ENCODE measurements at regions not wholly inside any gene's neighbourhood (a gene's known extent, or its start where the extent isn't known, plus 50 kb on each side); places are given as distances from the start of the nearest gene placed in this dataset.

GRCh38 chr1:157399343-157399983 lies 152.9 kb downstream of the FCRL5 start:
- no peak overlapping the region for H3K4me3 ChIP-seq (ENCODE audit: insufficient read depth, low read length)
- no peaks in the 10 kb centered on the region for H3K79me2 ChIP-seq (ENCODE audit: insufficient read depth, low read length)
- H3K36me3 ChIP-seq (ENCODE audit: insufficient read depth, low read length): no peaks in the 10 kb centered on the region
- no peak overlapping the region for H3K4me2 ChIP-seq (ENCODE audit: insufficient read depth, low read length)
- no peak overlapping the region for H3K27ac ChIP-seq (ENCODE audit: low read depth, low read length)
- DNase-seq (ENCODE audit: insufficient read length, low spot score, missing footprints): no peak
- no peaks in the 10 kb centered on the region for H4K20me1 ChIP-seq (ENCODE audit: insufficient read depth, low read length)
- no peak for TF ChIP-seq CTCF (IDR thresholded peaks at IDR 0.05; ENCODE audit: extremely low read depth, low read depth, low read length)
- no peak overlapping the region for H2AFZ ChIP-seq (ENCODE audit: low read length)
- no peaks in the 10 kb centered on the region for H3K9me3 ChIP-seq (ENCODE audit: low read depth, low read length)
- no peaks in the 10 kb centered on the region for H3K4me1 ChIP-seq (ENCODE audit: insufficient read depth, low read length)
- H3K27me3 ChIP-seq (ENCODE audit: insufficient read depth, low read length): no peaks in the 10 kb centered on the region

- peak overlapping the region; percentile 65 for H3K4me2 ChIP-seq (ENCODE audit: insufficient read depth, low read length)
Measured at GRCh38 chr1:157390651-157391050, 161.7 kb downstream of the FCRL5 start.

GRCh38 chr1:157388057-157388456 lies 164.3 kb downstream of the FCRL5 start:
- no peak overlapping the region for H3K4me3 ChIP-seq (ENCODE audit: insufficient read depth, low read length)
- H3K27me3 ChIP-seq (ENCODE audit: insufficient read depth, low read length): peaks cover 1% of the 10 kb centered on the region
- no peak overlapping the region for H3K4me2 ChIP-seq (ENCODE audit: insufficient read depth, low read length)
- no peaks in the 10 kb centered on the region for H3K36me3 ChIP-seq (ENCODE audit: insufficient read depth, low read length)
- no peak overlapping the region for H3K27ac ChIP-seq (ENCODE audit: low read depth, low read length)
- H3K79me2 ChIP-seq (ENCODE audit: insufficient read depth, low read length): no peaks in the 10 kb centered on the region
- H4K20me1 ChIP-seq (ENCODE audit: insufficient read depth, low read length): no peaks in the 10 kb centered on the region
- DNase-seq (ENCODE audit: insufficient read length, low spot score, missing footprints): no peak
- no peaks in the 10 kb centered on the region for H3K9me3 ChIP-seq (ENCODE audit: low read depth, low read length)
- no peak overlapping the region for H2AFZ ChIP-seq (ENCODE audit: low read length)
- peaks cover 17% of the 10 kb centered on the region for H3K4me1 ChIP-seq (ENCODE audit: insufficient read depth, low read length)
- no peak for TF ChIP-seq CTCF (IDR thresholded peaks at IDR 0.05; ENCODE audit: extremely low read depth, low read depth, low read length)

More at GRCh38 chr1:157390651-157391050, 161.7 kb downstream of the FCRL5 start:
- TF ChIP-seq CTCF (IDR thresholded peaks at IDR 0.05; ENCODE audit: extremely low read depth, low read depth, low read length): no peak
- H3K4me3 ChIP-seq (ENCODE audit: insufficient read depth, low read length): peak overlapping the region; percentile 3
- no peaks in the 10 kb centered on the region for H3K9me3 ChIP-seq (ENCODE audit: low read depth, low read length)
- no peak overlapping the region for H3K27ac ChIP-seq (ENCODE audit: low read depth, low read length)
- H3K27me3 ChIP-seq (ENCODE audit: insufficient read depth, low read length): no peaks in the 10 kb centered on the region
- no peaks in the 10 kb centered on the region for H4K20me1 ChIP-seq (ENCODE audit: insufficient read depth, low read length)
- no peaks in the 10 kb centered on the region for H3K79me2 ChIP-seq (ENCODE audit: insufficient read depth, low read length)
- no peaks in the 10 kb centered on the region for H3K36me3 ChIP-seq (ENCODE audit: insufficient read depth, low read length)
- DNase-seq (ENCODE audit: insufficient read length, low spot score, missing footprints): peak; percentile 78
- H2AFZ ChIP-seq (ENCODE audit: low read length): peak overlapping the region; percentile 13
- H3K4me1 ChIP-seq (ENCODE audit: insufficient read depth, low read length): peaks cover 17% of the 10 kb centered on the region

- no peaks in the 10 kb centered on the region for H3K79me2 ChIP-seq (ENCODE audit: insufficient read depth, low read length)
- no peak overlapping the region for H3K27ac ChIP-seq (ENCODE audit: low read depth, low read length)
- no peaks in the 10 kb centered on the region for H4K20me1 ChIP-seq (ENCODE audit: insufficient read depth, low read length)
- H3K9me3 ChIP-seq (ENCODE audit: low read depth, low read length): no peaks in the 10 kb centered on the region
- H3K4me1 ChIP-seq (ENCODE audit: insufficient read depth, low read length): no peaks in the 10 kb centered on the region
- no peak overlapping the region for H2AFZ ChIP-seq (ENCODE audit: low read length)
- TF ChIP-seq CTCF (IDR thresholded peaks at IDR 0.05; ENCODE audit: extremely low read depth, low read depth, low read length): no peak
- H3K27me3 ChIP-seq (ENCODE audit: insufficient read depth, low read length): peaks cover 8% of the 10 kb centered on the region
- no peak for DNase-seq (ENCODE audit: insufficient read length, low spot score, missing footprints)
- no peaks in the 10 kb centered on the region for H3K36me3 ChIP-seq (ENCODE audit: insufficient read depth, low read length)
- H3K4me3 ChIP-seq (ENCODE audit: insufficient read depth, low read length): no peak overlapping the region
- H3K4me2 ChIP-seq (ENCODE audit: insufficient read depth, low read length): no peak overlapping the region
Measured at GRCh38 chr1:157384258-157384657, 168.1 kb downstream of the FCRL5 start.
